Liver (tissue), 8 donors: ENCODE measurements at regions not wholly inside any gene's neighbourhood (a gene's known extent, or its start where the extent isn't known, plus 50 kb on each side); places are given as distances from the start of the nearest gene placed in this dataset.
"Not testable (repeated sequence)": the region's sequence is repeated elsewhere in the genome, so short reads cannot be mapped to it uniquely, and the experiment has no call there.

Experiments
- DNase-seq: peaks from one replicate; pipeline ENCODE4 v3.0.0-alpha.2; 2017; ENCODE audit warnings: low spot score
- H3K27ac ChIP-seq, 2 donors: one replicate each; pipeline ENCODE4 v1.7.0; 2013; ENCODE audit warnings: inconsistent platforms in 2 of 2, low read length in 2 of 2, control low read depth in 1 of 2, low read depth in 1 of 2, mild to moderate bottlenecking in 1 of 2
- H3K27me3 ChIP-seq, 4 donors: one replicate each; pipeline versions ENCODE4 v1.6.1 to v1.7.0; 2013; ENCODE audit warnings: low read length in 3 of 4, inconsistent platforms in 1 of 4, mild to moderate bottlenecking in 1 of 4, moderate library complexity in 1 of 4; ENCODE audit not compliant: control insufficient read depth in 4 of 4, insufficient read depth in 4 of 4
- H3K36me3 ChIP-seq, 4 donors: one replicate each; pipeline versions ENCODE4 v1.6.1 to v1.7.0; 2013; ENCODE audit warnings: low read length in 3 of 4, mild to moderate bottlenecking in 3 of 4, low read depth in 1 of 4, moderate library complexity in 1 of 4; ENCODE audit not compliant: control insufficient read depth in 4 of 4, insufficient read depth in 3 of 4
- H3K4me1 ChIP-seq, 4 donors: one replicate each; pipeline versions ENCODE4 v1.6.1 to v1.7.0; 2013; ENCODE audit warnings: low read length in 3 of 4, mild to moderate bottlenecking in 3 of 4, moderate library complexity in 1 of 4; ENCODE audit not compliant: control insufficient read depth in 4 of 4, insufficient read depth in 4 of 4
- H3K4me3 ChIP-seq, 3 donors: one replicate each; pipeline versions ENCODE4 v1.6.1 to v1.7.0; 2013; ENCODE audit warnings: low read length in 3 of 3, control low read depth in 1 of 3, low read depth in 1 of 3, mild to moderate bottlenecking in 1 of 3
- H3K9ac ChIP-seq, 2 donors: one replicate each; pipeline ENCODE4 v1.7.0; 2013; ENCODE audit warnings: low read length in 2 of 2, mild to moderate bottlenecking in 2 of 2, moderate library complexity in 2 of 2, control low read depth in 1 of 2, low read depth in 1 of 2
- H3K9me3 ChIP-seq, 4 donors: one replicate each; pipeline versions ENCODE4 v1.6.1 to v1.7.0; 2013; ENCODE audit warnings: low read length in 3 of 4; ENCODE audit not compliant: control insufficient read depth in 4 of 4
- ATF3 ChIP-seq: IDR thresholded peaks from 2 replicates; pipeline ENCODE4 v1.6.1; 2016; ENCODE audit warnings: antibody characterized with exemption
- EGR1 ChIP-seq, 2 donors: IDR thresholded peaks; 2 replicates each; pipeline ENCODE4 v1.6.1; 2016 to 2018; ENCODE audit warnings: antibody characterized with exemption in 2 of 2, low read depth in 2 of 2
- FOXA1 ChIP-seq: IDR thresholded peaks from 2 replicates; pipeline ENCODE4 v1.6.1; 2016; ENCODE audit warnings: antibody characterized with exemption
- FOXA2 ChIP-seq: IDR thresholded peaks from 2 replicates; pipeline ENCODE4 v1.6.1; 2016; ENCODE audit warnings: antibody characterized with exemption
- GABPA ChIP-seq, 2 donors: IDR thresholded peaks in 1 of 2; conservative IDR thresholded peaks in 1 of 2; 2 replicates each; pipeline ENCODE4 v1.6.1; 2016; ENCODE audit warnings: antibody characterized with exemption in 2 of 2, mild to moderate bottlenecking in 1 of 2, moderate library complexity in 1 of 2
- HNF4A ChIP-seq, 2 donors: conservative IDR thresholded peaks; 2 replicates each; pipeline ENCODE4 v1.6.1; 2016; ENCODE audit warnings: antibody characterized with exemption in 2 of 2, mild to moderate bottlenecking in 2 of 2
- HNF4G ChIP-seq: IDR thresholded peaks from 2 replicates; pipeline ENCODE4 v1.6.1; 2016; ENCODE audit warnings: antibody characterized with exemption
- JUND ChIP-seq, 2 donors: IDR thresholded peaks; 2 replicates each; pipeline ENCODE4 v1.6.1; 2016; ENCODE audit warnings: antibody characterized with exemption in 2 of 2
- NR2F2 ChIP-seq: IDR thresholded peaks from 2 replicates; pipeline ENCODE4 v1.6.1; 2016; ENCODE audit warnings: antibody characterized with exemption
- RAD21 ChIP-seq, 2 donors: IDR thresholded peaks; 2 replicates each; pipeline ENCODE4 v1.6.1; 2016; ENCODE audit warnings: antibody characterized with exemption in 2 of 2, mild to moderate bottlenecking in 2 of 2
- RXRA ChIP-seq, 2 donors: IDR thresholded peaks; 2 replicates each; pipeline ENCODE4 v1.6.1; 2017 to 2018; ENCODE audit warnings: antibody characterized with exemption in 2 of 2, mild to moderate bottlenecking in 1 of 2
- SP1 ChIP-seq: IDR thresholded peaks from 2 replicates; pipeline ENCODE4 v1.6.1; 2018; ENCODE audit warnings: antibody characterized with exemption, mild to moderate bottlenecking
- TAF1 ChIP-seq: conservative IDR thresholded peaks from 2 replicates; pipeline ENCODE4 v1.6.1; 2016; ENCODE audit warnings: antibody characterized with exemption, mild to moderate bottlenecking
- YY1 ChIP-seq: IDR thresholded peaks from 2 replicates; pipeline ENCODE4 v1.6.1; 2016; ENCODE audit warnings: antibody characterized with exemption, mild to moderate bottlenecking
- ZBTB33 ChIP-seq: IDR thresholded peaks from 2 replicates; pipeline ENCODE4 v1.6.1; 2016; ENCODE audit warnings: antibody characterized with exemption
- WGBS: extraction: QIAGEN DNeasy Blood & Tissue Kit; methylation state at CpG from one replicate; pipeline ENCODE4 v1.1.7; 2013; 5-methylcytosine and 5-hydroxymethylcytosine counted together
- TF ChIP-seq, protein P1 (sequence below): IDR thresholded peaks from 2 replicates; pipeline ENCODE4 v1.6.1; 2016; ENCODE audit warnings: antibody characterized with exemption, mild to moderate bottlenecking
- TF ChIP-seq, protein P2 (sequence below): IDR thresholded peaks from 2 replicates; pipeline ENCODE4 v1.6.1; 2016; ENCODE audit warnings: antibody characterized with exemption
- TF ChIP-seq, protein P3 (sequence below): fragments of 150-350 bp; IDR thresholded peaks from 2 replicates; pipeline ENCODE4 v1.5.1; 2017; ENCODE audit warnings: improper control_type of control experiment, low read depth, low read length; ENCODE audit not compliant: missing input control
- donor health status: healthy.
- donor health status: healthy.
- donor health status: healthy.
- donor health status: healthy.
- donor health status: healthy.

- no peak for TF ChIP-seq RAD21 (IDR thresholded peaks at IDR 0.05)
- no peak for TF ChIP-seq ZBTB33
- no peak for TF ChIP-seq YY1
- no peak for TF ChIP-seq TAF1
These were observed 108.5 kb downstream of the ZIC4 start (continued) for GRCh38 chr3:147297761-147298350.

GRCh38 chr3:147287370-147287769 is 119.0 kb downstream of the ZIC4 start:
- 68% methylated on average over 4 of the region's 4 CpGs for WGBS
- not testable (repeated sequence) for H3K9me3 ChIP-seq, H3K27ac ChIP-seq

GRCh38 chr3:147269907-147270306 is 136.4 kb downstream of the ZIC4 start:
- Histone ChIP-seq H3K4me1 (no peaks in the 10 kb centered on the region), H3K36me3 (no peaks in the 10 kb centered on the region), H3K9me3 (peaks cover 0 to 6% (median 2%) of the 10 kb centered on the region in 4 donors), H3K4me3 (no peak overlapping the region), H3K27ac (no peak overlapping the region), H3K9ac (no peak overlapping the region), H3K27me3 (no peaks in the 10 kb centered on the region)
- 54% methylated on average over 4 of the region's 4 CpGs for WGBS
- no peak for DNase-seq
- TF ChIP-seq YY1: no peak
- TF ChIP-seq ZBTB33: no peak
- TF ChIP-seq, protein P1, sequence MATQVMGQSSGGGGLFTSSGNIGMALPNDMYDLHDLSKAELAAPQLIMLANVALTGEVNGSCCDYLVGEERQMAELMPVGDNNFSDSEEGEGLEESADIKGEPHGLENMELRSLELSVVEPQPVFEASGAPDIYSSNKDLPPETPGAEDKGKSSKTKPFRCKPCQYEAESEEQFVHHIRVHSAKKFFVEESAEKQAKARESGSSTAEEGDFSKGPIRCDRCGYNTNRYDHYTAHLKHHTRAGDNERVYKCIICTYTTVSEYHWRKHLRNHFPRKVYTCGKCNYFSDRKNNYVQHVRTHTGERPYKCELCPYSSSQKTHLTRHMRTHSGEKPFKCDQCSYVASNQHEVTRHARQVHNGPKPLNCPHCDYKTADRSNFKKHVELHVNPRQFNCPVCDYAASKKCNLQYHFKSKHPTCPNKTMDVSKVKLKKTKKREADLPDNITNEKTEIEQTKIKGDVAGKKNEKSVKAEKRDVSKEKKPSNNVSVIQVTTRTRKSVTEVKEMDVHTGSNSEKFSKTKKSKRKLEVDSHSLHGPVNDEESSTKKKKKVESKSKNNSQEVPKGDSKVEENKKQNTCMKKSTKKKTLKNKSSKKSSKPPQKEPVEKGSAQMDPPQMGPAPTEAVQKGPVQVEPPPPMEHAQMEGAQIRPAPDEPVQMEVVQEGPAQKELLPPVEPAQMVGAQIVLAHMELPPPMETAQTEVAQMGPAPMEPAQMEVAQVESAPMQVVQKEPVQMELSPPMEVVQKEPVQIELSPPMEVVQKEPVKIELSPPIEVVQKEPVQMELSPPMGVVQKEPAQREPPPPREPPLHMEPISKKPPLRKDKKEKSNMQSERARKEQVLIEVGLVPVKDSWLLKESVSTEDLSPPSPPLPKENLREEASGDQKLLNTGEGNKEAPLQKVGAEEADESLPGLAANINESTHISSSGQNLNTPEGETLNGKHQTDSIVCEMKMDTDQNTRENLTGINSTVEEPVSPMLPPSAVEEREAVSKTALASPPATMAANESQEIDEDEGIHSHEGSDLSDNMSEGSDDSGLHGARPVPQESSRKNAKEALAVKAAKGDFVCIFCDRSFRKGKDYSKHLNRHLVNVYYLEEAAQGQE: no peak
- TF ChIP-seq FOXA1: no peak
- TF ChIP-seq, protein P2, sequence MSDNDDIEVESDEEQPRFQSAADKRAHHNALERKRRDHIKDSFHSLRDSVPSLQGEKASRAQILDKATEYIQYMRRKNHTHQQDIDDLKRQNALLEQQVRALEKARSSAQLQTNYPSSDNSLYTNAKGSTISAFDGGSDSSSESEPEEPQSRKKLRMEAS: no peak
- TF ChIP-seq TAF1: no peak
- no peak for TF ChIP-seq HNF4G
- no peak for TF ChIP-seq ATF3
- no peak for TF ChIP-seq GABPA (IDR thresholded peaks at IDR 0.05 in 1 of 2, conservative IDR thresholded peaks at IDR 0.05 in 1 of 2)
- TF ChIP-seq SP1: no peak
- no peak for TF ChIP-seq JUND (IDR thresholded peaks at IDR 0.05)
- TF ChIP-seq, protein P3, sequence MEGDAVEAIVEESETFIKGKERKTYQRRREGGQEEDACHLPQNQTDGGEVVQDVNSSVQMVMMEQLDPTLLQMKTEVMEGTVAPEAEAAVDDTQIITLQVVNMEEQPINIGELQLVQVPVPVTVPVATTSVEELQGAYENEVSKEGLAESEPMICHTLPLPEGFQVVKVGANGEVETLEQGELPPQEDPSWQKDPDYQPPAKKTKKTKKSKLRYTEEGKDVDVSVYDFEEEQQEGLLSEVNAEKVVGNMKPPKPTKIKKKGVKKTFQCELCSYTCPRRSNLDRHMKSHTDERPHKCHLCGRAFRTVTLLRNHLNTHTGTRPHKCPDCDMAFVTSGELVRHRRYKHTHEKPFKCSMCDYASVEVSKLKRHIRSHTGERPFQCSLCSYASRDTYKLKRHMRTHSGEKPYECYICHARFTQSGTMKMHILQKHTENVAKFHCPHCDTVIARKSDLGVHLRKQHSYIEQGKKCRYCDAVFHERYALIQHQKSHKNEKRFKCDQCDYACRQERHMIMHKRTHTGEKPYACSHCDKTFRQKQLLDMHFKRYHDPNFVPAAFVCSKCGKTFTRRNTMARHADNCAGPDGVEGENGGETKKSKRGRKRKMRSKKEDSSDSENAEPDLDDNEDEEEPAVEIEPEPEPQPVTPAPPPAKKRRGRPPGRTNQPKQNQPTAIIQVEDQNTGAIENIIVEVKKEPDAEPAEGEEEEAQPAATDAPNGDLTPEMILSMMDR: no peak
- TF ChIP-seq EGR1 (IDR thresholded peaks at IDR 0.05; ENCODE audit: low read depth in 2 of 2): no peak
- no peak for TF ChIP-seq RXRA (IDR thresholded peaks at IDR 0.05)
- no peak for TF ChIP-seq RAD21 (IDR thresholded peaks at IDR 0.05)
- no peak for TF ChIP-seq HNF4A (conservative IDR thresholded peaks at IDR 0.05)
- TF ChIP-seq NR2F2: no peak
- no peak for TF ChIP-seq FOXA2

More at GRCh38 chr3:147287370-147287769, 119.0 kb downstream of the ZIC4 start:
- not testable (repeated sequence) for H3K27me3 ChIP-seq, H3K36me3 ChIP-seq, H3K4me3 ChIP-seq, DNase-seq, H3K9ac ChIP-seq, H3K4me1 ChIP-seq
